G401 (cell line): ENCODE measurements at regions not wholly inside any gene's neighbourhood (a gene's known extent, or its start where the extent isn't known, plus 50 kb on each side); places are given as distances from the start of the nearest gene placed in this dataset.
"Not testable (repeated sequence)": the region's sequence is repeated elsewhere in the genome, so short reads cannot be mapped to it uniquely, and the experiment has no call there.

Experiments used
- DNase-seq: peaks from one replicate; pipeline ENCODE4 v3.0.0-alpha.2; 2015; ENCODE audit warnings: low spot score
- in situ Hi-C: cut with HindIII; loops from 2 replicates; pipeline ENCODE4 v1.10.0; 2016; ENCODE audit warnings: low sequenced_read_pairs, mixed read lengths

DNA sequence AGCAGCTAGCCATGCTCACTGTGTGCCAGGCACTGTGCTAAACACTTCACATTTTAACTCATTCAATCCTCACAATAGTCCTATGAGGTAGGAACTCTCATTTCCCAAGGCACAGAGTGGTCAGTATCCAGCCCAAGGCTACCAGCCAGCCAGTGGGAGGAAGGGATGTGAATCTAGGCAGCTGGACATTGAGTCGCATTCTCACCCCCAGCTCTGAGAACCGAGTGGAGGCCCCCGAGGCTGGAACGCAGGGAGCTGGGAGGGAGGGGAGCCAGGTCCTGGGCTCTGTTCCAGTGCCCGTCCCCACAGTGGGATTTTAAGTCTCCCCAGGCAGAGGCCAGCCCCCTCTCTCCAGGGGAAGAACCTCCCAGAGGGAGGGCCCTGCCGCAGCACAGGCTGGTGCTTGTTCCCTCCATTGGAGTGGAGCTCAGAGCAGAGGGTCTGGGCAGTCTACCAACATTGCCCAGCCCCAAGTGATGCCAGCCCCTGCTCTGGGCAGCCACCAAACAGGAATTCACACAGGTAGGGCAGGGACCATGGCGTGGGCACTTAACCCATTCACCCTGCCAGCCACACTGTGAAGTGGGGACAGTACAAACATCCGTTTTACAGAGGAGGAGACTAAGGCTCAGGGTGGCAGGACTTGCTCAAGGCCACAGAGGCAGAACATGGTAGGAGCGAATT is 131.3 kb downstream of the CEBPB start:
- DNase-seq: no peak
- in situ Hi-C loops: no loop called here

DNA sequence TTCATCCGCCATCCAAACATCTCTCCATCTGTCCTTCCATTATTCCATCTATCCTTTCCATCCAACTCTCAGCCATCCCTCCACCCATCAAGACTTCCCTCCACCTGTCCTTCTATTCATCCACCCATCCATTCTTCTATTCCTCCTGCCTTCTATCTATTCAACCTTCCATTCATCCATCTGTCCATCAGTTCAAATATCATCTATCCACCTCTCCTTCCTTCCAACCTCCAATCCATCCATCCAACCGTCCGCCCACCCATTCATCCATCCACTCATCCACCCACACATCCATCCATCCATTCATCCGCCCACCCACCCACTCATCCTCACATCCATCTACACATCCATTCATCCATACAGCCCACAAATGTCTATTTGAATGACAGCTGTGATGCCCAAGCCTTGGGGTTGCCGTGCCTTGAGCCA is 132.1 kb downstream of the CEBPB start:
- in situ Hi-C loops: no loop called here
- DNase-seq: no peak

DNA sequence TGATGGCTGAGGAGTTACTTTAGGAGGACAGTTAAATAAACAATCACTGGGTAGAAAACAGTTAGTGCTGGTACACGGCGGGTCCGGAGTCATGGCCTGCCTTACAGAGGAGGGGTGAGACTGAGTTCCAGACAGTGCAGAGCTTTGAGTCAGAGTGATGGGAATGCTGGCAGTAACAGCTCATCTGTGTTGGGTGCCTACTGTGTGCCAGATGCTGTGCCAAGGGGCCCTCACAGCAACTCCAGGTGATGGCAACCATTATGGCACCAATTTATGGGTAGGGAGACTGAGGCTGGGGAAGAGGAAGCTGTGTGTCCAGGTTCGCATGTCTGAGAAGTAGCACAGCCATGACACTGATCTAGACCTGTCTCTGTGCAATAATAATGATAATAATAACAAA is 132.6 kb downstream of the CEBPB start:
- in situ Hi-C loops: no loop called here
- DNase-seq: no peak

DNA sequence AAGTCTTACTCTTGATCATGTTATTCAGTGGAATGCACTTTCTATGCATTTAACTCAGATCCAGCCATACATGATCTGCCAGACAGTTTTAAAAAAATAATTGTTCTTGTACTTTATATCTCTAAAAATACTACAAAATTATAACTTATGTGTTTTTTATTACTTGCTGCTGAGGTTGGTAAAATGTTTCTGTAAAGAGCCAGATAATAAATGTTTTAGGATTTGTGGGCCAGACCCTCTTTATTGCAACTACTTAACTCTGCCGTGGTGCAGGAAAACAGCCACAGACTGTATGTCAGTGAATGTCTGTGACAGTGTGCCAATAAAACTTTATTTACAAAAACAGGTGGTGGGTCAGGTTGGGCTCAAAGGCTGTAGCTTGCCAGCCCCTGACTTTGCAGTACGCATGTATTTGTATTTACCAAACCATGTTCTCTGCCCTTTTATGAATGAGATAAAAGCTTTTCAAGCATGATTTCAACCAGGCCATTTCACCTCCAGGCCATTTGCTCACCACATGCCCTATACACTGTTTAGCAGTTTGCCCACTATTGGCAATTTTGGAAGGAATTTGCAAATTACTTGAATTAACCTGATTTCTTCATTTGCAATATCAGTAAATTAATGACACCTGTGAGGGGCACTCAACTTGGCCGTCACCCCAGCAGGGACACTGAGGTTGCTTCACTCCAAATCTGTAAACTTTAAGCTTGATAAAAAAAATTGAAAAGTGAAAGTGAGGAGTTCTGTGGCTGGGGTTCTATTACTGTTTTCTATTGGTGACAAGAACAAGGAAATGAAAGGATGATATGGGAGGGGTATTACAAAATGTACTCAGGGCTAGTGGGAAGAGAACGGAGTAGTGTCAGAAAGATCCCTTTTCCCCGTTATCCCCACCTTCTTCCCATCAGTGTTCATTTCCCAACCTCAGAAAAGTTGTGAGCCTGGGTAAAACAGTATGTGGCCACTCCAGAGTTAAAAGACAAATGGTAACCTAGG is 133.4 kb downstream of the CEBPB start:
- in situ Hi-C loops: no loop called here
- no peak for DNase-seq

DNA sequence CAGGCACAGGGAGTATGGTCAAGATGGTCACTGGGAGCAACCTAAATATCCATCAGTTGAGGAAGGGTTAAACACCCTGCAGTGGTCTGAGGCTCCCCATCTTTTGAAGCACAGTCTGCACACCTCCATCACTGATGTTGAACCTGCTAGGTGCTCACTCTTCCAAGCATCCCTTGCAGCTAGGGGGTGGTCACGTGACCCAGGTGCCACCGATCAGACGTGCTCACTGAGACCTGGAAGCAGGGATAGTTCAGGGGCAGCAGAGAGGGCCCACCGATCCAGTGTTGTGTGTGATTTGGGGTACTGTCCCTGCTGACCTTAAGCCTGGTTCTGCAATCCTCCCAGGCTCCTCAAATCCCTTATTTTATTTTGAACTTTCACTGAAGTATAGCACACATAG is 134.6 kb downstream of the CEBPB start:
- in situ Hi-C loops: no loop called here
- DNase-seq: no peak

DNA sequence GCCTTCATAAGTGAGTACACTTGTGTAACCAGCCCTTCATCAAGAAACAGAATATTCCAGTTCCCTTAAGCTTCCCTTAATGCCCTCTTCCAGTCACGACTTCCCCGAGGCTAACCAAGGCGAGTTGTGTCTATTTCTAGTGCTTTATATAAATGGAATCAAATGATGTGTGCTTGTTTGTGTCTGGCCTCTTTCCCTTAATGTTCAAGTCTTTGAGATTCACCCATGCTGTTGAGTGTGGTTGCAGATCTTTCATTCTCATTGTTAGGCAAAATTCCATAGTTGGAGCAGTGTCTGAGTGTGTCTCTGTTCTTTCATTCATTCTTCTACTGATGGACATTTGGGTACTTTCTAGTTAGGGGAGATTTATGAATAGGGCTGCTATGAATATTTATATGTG is 135.0 kb downstream of the CEBPB start:
- no peak for DNase-seq
- in situ Hi-C loops: no loop called here

DNA sequence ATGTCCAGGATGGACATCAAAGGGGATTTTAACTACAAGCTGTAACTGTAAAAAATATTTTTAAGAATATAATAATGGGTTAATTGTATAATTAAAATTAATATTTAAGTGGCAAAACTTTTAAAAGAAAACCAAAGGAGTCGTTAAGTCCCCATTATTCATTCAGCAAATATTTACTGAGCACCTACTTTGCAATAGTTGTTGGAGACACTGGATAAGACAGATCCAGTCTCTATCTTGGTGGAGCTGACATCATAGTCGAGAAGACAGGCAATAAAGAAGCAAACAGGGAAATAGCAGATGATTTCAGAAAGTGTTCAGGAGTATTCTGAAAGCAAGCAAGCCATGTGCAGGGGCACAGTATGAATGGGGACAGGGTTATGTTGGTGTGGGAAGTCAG is 137.0 kb downstream of the CEBPB start:
- no peak for DNase-seq
- in situ Hi-C loops: no loop called here

DNA sequence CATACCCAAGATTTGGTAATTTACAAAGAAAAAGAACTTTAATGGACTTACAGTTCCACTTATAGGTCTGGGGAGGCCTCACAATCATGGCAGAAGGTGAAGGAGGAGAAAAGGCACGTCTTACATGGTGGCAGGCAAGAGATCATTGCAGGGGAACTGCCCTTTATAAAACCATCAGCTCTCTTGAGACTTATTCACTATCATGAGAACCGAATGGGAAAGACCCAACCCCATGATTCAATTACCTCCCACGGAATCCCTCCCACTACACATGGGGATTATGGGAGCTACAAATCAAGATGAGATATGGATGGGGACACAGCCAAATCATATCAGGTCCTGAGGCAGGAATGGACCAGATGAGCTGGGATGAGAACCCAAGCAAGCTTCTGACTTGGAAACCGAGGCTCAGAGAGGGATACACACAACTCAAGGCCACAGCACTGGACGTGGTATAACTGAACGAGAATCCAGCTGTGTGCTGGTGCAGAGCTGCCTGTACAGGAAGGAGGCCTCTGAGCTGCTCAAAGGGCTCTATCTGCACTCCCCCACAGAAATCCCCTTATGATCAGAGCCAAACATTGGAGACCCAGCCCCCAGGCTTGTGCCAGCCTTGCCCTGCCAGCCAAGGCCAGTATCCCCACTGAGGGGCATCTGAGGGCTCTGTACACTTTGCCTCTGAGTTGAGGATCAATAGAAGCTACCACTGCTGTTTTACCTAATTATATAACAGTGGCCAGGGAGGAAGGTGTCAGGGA is 137.8 kb downstream of the CEBPB start:
- in situ Hi-C loops: no loop called here

DNA sequence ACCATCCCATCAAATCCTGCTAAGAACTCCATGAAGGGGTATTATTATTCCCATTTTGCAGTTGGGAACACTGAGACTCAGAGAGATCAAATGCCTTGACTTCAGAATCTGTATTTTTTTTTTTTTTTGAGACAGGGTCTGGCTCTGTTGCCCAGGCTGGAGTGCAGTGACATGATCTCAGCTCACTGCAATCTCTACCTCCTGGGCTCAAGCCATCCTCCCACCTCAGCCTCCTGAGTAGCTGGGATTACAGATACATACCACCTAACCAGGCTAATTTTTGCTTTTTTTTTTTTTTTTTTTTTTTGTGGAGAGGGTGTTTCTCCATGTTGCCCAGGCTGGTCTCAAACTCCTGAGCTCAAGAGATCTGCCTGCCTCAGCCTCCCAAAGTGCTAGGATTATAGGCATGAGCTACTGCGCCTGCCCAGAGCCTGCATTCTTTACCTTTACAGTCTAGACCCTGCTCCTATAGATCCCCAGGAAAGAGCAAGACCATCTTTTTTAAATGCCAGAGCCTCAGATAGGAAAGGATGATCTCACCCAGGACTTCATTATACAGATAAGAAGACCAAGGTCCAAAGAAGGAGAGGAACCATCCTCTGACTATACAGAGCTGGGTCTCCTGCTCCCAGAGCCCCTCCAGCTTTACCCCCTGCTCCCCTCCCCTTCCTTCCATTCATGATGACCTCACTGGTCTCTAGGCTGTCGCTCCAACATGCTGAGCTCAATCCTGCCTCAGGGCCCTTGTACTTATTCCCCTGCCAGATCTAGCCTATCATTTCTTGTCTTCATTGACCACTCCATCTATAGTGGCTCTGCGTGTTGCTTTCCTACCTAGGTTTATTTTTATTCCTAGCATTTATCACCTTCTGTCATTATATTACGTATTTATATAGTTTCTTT is 138.6 kb downstream of the CEBPB start:
- DNase-seq: no peak
- in situ Hi-C loops: no loop called here

More for the DNA sequence above, 137.8 kb downstream of the CEBPB start:
- no peak for DNase-seq

DNA sequence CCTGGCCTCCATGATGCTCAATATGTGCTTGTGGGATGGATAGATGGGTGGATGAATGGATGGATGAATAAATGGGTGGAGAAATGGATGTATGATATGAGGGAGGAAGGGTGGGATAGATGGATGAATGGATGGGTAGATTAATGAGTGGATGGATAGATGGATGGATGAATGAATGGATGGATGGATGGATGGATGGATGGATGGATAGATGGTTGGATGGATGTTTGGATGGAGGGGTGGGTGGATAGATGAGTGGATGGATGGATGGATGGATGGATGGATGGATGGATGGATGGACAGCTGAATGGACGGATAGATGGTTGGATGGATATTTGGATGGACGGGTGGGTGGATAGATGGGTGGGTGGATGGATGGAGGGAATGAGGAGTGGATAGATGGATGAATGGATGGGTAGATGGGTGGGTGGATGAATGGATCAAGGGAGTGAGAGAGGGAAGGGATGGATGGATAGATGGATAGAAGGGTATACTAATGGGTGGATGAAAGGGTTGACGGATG is 139.4 kb downstream of the CEBPB start:
- no peak for DNase-seq
- in situ Hi-C loops: no loop called here

DNA sequence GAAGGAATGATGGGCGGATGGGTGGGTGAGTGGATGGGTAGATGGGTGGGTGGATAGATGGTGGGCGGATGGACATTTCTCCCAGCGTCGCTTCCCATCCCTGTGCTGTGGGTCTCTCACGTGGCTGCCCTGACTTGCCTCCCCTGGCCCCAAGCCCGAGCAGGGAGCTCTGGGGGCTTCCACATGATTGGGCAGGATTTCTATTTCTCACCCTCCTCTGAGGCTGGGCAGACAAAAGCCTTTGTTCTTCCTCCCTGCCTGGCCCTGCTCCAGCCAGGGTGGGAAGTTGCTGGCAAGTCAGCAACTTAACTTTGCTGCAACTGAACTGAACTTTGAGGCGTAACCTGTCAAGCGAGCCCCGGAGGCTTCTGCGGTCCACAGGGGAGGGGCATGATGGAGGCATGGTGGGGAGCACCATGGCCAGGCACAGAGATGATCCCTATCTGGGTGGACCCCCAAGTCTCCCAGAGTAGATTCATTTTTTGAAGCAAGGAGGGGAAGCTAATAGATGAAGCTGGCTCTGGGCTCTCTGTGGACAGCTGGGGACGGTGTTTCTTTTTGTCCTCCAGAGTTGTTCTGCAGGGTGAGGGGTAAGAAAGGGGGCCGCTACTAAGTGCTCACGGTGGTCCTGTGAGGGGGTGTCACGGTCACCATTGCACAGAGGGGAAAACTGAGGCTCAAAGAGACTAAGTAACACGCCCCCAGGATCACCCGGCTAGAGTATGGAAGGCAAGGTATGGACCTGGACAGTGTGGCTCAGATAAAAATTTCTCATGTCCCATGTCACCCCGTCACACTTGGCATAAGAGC is 140.1 kb downstream of the CEBPB start:
- DNase-seq: no peak
- in situ Hi-C loops: no loop called here

DNA sequence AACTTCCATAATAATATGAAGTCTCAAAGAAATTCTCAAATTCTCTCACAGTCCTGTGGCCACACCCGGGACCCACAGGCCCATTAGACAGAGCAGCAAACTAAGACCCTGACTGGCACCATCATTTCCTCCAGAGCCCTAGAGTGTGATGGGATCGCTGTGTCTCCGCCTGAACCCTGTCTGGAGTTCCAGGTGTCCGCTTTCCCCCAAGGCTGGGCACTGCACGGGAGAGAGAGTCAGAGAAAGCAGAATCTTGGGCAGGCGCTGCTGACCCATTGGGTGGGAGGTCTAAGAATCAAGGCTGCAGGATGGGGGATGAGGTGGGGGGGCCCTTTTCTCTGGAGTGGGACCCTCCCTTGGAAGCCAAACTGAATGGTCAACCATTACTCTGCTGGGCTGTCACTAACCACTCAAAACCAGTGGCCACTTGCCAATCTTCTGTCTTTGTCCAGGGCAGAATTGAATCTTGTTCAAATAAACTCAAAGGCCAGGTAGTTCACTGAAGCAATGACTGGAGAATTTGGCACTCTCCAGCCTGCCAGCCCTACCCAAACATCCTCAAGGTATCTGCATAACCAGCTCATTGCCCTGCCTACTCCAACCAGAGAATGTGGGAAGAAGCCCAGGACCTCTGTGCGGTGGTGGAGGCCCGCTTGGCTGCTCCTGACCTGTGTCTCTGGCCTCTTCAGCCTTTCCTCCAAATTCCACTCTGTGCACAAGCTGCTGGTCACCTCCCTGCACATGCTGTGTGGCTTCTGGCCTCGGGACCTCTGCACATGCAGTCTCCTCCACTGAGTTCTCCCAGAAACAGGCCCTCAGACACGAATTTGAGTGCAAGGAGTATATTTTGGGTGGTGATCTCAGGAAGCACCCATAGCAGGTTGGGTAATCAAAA is 141.1 kb downstream of the CEBPB start:
- in situ Hi-C loops: no loop called here
- no peak for DNase-seq

DNA sequence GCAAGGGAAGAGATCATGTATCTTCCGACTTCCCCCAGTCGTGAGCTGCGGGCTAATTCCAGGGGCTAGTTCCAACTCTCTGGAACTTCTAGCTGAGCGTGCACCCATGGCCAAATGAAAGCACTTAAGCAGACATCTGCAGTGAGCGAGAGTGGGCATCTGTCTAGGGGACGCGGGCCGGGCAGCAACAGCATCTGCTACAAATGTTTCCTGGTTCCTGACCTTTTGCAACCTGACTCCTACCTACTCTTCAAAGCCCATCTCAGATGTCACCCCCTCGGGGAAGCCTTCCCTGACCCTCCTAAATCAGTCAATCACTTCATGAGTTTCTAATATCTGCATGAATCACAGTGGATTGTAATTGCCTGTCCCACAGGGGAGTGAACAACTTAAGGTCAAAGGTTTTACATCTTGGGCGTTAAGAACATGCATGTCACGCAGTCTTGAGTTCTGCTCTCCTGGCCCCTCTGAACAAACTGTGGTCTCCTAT is 141.9 kb downstream of the CEBPB start:
- DNase-seq: no peak
- in situ Hi-C loops: no loop called here

DNA sequence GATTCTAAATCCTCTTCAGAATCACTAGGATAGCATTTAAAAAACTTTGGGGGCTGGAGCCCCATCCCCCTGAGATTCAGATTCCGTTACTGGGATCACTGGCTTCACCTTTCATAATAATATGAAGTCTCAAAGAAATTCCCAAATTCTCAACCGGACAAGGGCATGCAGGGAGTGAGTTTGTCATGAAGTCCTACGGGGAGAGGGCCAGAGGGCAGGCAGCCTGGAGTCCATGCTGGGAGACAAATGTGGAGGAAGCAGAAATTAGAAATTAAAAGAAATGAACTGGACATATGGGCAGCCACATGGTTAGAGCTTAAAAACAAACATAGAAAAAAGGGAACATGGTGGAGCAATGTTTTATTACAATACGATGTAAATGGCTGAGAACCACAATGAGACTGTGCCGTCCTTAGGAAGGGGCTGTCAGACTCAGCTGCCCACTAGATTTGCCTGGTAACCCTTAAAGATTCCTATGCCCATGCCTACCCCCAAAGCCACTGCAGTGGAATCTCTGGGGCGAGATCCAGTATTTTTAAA is 142.6 kb downstream of the CEBPB start:
- in situ Hi-C loops: no loop called here
- no peak for DNase-seq

DNA sequence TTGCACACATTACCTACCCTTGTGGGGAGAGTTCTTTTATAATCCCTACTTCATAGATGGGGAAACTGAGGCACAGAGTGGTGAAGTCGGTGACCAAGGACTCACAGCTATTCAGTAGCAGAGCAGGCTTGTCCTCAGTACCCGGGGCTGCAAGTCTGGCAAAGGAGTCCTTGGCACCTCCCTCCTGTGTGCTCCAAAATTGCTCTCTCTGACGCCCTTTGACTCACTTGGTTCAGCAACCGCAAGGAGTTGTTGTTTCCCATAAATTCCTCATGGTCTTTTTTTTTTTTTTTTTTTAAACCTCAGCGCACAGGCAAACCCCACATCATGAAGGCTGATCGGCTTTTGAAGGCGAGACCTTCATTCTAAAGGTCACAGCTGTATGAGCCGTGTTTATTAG is 143.2 kb downstream of the CEBPB start:
- no peak for DNase-seq
- in situ Hi-C loops: no loop called here

DNA sequence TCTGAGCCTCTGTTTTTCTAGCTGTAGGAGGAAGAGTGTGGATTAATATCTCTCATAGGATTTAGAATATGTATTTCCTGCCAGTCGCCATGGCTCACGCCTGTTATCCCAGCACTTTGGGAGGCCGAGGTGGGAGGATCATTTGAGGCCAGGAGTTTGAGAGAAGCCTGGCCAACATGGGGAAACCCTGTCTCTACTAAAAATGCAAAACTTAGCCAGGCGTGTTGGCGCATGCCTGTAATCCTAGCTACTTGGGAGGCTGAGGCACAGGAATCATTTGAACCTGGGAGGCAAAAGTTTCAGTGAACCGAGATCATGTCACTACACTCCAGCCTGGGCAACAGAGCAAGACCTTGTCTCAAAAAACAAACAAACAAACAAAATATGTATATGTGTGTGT is 143.9 kb downstream of the CEBPB start:
- in situ Hi-C loops, DNase-seq: not testable (repeated sequence)
